ENCODE measurements at regions not wholly inside any gene's neighbourhood (a gene's known extent, or its start where the extent isn't known, plus 50 kb on each side); places are given as distances from the start of the nearest gene placed in this dataset.

DNA sequence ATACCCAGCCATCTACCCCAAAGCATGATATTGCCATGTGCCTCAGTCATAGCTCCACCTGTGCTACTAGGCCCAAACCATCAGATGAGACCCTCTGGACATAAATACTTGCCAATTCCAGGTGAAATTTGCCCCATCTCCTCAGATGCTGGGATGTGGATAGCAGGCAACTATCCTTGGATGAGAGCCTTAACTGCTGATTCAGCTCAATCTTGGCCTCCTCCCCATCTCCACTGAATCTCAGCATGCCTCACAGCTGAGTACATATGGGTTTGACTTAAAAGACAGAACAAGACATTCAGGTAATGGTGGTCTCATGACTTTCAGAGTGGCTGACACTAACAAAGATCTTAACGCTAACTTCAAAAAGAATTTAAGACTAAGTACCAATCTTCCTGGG lies 50.8 kb upstream of the KLHL13 start:
- no peak for DNase-seq

DNA sequence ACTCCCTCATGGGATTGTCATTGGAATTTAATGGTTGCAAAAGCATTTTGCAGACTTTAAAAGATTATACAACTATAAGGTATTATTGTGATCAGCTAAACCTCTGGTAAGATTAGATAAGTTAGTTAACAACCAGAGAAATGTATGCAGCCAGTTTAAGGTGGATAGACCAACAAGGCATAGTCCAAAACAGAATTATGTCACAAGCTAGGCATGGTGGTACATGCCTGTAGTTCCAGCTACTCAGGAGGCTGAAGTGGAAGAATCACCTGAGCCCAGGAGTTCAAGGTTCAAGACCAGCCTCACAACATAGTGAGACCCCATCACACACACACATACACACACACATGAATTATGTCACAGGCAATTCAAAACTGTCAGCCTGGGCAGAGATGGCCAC lies 54.7 kb upstream of the KLHL13 start:
- DNase-seq: no peak

DNA sequence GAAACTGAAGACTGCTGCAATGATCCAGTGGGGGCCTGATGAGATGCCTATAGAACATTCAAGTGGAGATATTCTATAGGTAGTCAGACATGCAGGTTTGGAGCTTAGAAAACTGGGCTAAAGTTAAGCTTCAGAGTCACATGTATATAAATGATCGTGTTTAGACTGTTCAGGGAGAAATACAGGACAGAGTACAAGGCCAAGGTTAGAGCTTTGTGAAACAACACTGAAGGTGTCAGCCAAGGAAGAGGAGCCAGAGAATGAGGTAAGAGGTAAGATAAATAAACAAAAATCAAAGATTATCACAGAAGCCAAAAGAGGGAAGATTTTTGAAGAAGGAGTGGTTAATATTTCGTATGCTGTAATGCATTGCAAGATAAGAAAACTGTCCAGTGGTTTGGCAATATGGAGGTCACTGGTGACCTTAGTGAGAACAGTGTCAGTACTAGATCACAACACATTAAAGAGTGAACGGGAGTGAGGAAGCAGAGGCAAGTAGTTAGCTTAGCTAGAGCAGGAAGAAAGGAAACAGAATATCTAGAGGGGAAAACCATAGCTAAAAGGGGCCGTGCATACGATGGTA lies 58.0 kb upstream of the KLHL13 start:
- no peak for DNase-seq

DNA sequence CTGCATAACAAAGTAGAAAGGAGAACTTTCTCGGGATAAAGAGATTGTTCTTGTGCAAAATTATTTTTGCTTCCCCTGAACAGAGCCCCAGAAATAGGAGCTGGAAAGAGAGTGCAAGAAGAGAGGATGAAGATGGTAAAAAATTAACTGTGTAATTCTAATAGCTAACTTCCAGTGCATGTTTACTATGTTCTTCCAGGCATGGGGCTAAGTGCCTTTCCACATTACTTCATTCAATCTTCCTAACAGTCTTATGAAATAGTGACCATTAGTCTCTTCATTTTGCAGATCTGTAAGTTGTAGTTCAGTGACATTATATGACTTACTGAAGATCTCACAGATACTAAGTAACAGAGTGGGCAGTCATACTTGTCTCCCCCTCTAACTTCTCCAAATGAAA lies 61.1 kb upstream of the KLHL13 start:
- DNase-seq: no peak

DNA sequence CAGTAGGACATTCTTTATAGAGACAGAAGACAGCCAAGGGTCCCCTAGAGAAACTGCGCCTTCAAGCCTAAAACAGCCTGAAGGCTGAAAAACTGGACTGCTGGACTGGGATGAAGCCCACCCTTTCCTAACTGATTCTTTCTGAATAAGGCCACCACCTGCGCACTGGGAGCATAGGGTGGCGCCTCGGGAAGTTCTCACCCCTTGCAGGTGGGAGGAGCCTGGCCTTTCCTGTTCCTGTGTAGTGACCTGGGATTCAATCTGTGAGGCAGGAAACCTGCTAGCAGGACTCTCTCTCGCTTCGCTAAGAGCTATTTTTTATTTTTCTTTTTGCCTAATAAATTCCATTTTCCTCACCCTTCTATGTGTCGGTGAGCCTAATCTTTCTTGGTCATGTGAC lies 61.8 kb upstream of the KLHL13 start:
- no peak for DNase-seq

DNA sequence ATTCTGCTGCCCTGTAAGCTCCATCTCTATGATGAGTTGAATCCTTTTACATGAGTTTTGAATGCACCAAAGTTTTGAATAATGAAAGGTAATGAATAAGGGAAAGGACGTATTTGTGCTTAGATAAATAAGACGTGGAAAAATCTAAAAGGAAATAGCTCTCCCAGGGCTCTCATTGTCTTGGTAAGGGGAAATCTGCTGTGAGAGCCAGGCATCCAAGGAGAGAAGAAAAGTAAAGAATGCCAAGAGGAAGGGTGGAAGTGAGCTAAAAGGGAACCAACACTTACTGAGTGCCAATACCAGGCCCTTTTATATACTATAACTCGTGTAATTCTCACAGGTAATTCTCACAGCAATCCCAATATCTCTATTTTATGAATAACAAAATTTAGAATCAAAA lies 62.6 kb upstream of the KLHL13 start:
- no peak for DNase-seq

DNA sequence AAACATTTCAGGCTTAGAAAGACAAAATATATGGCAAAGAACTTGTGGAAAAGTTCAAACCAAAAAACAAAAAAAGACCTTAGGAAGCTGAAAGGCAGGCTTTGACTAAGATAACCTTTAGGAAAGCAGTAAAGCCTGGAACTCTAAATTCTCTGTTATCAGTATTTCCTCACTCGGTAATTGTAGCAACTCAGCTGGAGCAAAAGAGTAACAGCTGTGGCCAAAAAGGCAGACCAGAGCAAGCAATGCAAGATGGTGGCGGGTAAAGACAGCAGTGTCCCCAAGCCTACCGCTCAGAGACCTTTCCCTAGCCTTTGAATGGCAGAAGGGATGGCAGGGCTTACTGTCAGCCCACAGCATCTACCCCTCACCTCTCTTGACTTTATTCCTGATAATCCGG lies 63.1 kb upstream of the KLHL13 start:
- DNase-seq: no peak

DNA sequence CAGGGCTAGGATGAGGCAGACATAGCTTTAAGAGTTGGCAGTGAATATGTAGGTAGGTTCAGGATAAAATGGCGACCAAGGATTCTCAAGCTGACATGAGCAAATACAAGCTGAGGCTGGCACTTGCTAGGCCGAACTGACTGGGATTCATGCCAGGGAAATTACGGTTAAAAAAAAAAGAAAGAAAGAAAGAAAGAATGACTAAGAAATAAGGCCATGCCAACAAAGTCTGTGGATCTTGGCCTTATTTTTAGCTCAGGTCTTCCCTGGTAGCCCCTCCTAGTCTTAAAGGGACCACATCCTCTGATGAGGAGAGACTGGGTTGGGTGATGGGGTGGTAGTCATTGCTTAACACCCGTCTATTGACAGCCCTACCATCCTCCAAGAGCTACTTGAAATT lies 64.4 kb upstream of the KLHL13 start:
- peak; percentile 0 for DNase-seq

DNA sequence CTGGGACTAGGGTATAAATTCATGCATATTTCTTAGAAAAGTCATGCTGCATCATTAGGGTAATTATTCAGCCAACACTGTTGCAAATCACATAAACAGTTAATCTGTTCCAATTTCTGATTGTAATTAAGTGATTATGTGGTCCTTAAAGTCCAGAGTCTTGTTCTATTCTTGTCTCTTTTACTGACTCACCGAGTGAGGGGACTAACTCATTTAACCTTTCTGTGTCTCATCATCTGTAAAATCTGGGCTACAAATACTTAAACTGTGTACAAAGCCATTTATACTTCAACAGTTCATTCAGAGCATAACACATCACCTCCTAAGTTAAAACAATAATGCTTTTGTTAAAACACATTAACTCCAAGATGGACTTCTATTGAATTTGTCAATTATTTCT lies 65.4 kb upstream of the KLHL13 start:
- DNase-seq: no peak

DNA sequence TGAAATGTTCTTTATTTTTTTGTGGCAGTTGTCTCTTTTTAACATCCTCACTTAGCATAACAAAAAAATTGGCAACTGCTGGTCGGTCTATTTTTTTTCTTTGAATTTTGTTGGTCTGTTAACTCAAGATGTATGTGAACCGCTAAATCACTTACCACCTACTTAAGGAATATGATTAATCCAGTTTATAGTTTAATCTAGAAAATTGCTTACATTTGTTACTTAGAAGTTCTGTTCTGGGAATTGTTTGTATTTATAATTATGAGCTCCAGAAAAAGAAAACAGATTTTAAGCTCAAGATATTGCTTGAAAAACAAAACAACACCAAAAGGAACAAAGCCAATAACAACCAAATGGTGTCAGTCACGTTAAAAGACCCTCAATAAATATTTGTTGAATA lies 66.1 kb upstream of the KLHL13 start:
- no peak for DNase-seq

DNA sequence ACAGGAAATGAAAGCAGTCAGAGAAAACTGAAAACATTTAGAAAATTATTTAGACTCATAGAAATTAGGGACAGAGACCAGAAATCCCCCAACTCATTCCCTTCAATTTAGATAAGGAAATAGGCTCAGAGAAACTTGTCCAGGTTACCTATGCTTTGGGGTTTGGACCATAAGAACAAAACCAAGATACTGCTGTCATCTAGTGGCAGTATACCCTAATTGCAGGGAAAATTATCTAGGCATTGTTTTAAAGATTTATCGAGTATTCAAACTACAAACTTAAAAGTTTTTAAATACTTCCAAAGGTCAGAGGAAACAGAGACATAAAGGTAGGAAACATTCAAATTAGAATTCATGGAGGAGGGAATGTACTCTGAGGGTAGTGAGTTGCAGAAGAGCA lies 67.0 kb upstream of the KLHL13 start:
- no peak for DNase-seq

DNA sequence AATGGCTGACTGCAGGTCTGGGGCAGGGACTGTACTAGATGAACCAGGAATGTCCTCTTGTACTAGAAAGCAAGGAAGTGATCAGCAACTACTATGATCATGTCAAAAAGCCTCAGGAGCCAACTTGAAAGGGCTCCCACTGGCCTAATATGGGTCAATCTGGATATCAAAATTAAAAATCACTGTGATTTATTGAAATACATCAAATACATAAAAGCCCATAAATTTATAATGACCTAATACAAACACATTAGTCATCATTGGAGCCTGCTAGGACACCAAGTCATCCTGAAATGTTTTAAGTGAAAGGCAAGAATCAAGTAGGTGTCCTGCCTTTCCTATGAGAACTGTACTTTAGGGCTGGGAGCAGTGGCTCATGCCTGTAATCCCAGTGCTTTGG lies 70.5 kb upstream of the KLHL13 start:
- no peak for DNase-seq

DNA sequence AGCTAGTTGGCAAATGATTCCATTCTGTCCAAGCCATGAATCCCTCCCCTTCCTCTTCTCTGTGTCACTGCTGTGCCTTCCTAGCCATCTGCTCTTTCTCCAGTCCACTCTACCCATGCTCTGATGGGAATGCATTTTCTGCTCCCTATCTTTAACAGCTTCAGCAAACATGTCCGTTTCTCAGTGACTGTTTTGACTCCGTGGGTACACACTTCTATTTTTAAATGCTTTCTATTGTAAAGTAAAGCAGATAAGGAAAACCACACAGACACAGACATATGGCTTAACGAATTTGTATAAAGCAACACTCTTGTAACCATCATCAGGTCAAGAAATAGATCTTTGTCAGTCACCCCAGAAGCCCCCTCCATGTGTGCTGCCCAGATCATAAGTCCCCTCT lies 72.4 kb upstream of the KLHL13 start:
- DNase-seq: no peak

DNA sequence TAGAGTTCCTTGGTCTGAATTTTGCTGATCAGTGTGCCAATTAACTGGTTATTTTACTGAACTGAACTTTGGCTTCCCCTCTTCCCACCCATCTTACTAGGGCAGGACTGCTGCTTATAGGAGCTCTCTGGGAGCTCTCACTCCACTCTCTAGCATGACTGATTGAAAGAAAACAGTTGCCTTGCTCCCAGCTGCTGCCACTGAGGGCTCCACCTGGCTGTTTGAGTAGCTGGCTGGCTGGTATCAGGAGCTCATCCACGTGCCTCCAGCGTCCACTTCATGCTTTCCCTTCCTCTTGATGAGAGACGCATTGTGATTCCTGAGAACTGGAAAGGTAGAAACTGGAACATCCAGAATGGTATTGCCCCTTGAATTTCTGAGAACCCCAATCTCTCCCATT lies 73.0 kb upstream of the KLHL13 start:
- DNase-seq: no peak

DNA sequence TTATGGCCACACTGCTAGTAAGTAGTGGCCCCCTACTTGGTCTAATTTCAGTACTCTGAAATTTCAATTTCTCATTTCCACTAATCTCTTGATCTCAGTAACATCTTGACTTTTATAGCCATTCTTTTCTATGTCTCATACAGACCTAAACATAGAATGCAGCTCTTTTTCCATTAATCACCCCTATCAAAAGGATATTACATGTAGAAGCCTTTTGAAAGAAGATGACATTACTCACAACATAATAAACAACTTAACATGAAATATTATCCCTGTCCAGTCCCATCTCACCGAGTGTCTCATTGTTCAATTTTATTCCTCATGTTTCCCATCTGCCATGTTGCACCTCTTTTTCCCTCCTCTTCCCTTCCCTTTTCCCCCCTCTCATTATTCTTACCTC lies 81.1 kb upstream of the KLHL13 start:
- DNase-seq: no peak

DNA sequence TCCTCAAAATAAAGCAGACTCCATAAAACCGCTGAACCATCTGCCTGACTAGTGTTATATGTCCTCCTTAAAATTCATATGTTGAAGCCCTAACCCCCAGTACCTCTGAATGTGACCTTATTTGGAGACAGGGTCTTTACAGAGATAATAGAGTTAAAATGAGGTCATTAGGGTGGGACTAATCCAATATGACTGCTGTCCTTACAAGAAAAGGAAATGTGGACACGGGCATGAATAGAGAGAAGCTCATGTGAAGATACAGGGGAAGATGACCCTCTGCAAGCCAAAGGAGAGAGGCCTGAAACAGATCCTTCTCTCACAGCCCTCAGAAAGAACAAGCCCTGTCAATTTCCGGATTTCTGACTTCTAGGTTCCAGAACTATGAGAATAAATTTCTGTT lies 82.0 kb upstream of the KLHL13 start:
- no peak for DNase-seq

DNA sequence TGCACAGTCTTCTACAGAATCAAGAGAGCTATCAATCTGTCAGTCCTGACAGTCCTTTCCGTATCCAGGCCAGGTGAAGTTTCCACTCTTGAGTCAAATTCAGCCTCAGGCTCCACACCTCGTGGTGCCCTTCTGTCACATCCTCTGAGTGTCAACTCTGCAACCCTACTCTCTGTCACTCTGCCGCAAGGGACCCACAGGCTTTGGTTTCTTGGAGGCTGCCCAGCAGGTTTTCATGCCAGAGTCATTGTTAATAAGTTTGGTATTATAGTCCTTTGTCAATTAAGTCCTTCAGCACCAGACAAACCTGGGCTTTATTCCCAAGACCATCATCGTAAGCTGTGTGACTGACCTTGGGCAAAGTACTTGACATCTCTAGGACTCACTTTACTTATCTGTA lies 83.4 kb upstream of the KLHL13 start:
- DNase-seq: no peak

DNA sequence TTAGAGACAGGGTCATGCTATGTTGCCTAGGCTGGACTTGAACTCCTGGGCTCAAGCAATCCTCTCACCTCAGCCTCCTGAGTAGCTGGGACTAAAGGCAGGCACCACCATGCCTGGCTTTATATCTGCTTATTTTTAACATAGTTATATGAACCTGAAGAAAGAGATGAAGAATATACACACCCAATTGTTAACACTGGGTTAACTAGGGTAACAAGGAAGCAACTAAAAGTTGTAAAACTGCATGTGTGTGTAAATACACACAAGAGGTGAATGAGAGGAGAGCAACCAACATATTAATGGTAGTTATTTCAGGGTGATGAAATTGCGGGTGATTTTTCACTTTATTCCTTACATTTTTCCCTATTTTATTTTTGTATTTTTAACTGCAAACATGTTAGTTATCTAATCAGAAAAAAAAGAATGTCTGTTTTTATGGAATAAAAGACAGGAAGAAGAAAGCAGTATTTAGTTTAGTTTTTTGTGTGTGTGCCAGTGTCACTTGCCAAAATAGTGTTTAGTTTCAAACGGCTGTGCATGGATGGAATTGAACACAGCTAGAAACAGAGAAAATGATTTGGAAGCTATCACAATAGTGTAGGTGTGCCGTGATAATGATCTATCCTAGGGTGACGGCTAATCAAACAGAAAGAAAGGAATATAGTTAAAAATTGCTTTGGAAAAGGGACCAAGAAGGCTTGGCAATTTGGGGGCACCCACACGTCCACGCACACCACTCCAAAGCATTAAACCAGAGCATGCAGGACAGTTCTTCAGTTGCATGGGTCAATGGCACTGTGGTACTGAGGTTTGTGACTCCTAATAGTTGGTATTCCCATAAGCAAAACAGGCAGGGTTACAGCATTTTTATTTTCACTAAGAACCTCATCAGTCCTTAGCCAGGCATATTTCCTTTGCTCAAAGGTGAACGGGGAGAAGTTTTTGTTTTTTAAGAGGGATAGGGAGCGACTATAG lies 89.1 kb upstream of the KLHL13 start:
- DNase-seq: no peak

DNA sequence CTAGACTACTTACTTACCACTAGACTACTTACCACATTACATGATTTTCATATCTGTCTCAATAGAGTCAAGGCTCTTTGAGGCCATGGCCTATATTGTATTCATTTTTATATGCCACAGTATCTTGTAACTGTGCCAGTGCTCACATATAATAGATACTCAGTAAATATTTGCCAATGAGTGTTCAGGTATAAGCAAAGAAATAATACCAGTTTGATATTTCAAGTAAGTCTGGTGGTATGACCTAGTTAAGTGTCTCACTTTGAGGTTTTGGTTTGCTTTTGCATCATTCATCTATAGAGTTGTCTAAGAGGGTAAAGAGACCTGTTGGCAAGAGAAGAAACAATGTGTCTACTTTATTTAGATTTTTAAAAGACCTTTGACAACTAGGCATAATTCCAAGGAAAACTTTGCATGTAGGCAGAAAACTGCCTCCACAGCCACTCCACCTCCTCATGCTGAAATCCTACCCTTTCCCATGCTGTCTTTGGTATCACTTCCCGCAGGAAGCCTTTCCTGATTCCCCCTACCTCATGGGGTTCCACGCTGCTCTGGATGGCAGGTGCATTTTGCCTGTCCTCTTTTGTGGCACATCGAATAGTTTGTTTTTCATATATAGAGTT lies 91.3 kb upstream of the KLHL13 start:
- DNase-seq: no peak

DNA sequence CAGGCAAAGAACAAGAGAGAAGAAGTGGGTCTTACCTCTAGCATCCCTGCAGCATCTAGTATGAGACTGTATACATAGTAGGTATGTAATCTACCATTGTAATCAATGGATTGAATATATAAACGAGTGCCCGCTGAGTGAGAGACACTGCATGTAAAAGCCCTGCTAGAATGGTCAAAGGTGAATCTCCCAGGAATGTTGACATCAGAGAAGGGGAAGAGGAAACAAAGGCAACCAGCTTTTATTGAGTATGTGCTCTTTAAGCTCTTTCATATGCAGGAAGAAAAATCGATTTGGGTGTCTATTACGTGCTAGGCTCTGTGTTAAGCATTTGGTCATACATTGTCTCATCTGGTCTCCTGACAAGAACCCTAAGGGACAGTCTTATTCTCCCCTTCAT lies 91.9 kb upstream of the KLHL13 start:
- DNase-seq: no peak

DNA sequence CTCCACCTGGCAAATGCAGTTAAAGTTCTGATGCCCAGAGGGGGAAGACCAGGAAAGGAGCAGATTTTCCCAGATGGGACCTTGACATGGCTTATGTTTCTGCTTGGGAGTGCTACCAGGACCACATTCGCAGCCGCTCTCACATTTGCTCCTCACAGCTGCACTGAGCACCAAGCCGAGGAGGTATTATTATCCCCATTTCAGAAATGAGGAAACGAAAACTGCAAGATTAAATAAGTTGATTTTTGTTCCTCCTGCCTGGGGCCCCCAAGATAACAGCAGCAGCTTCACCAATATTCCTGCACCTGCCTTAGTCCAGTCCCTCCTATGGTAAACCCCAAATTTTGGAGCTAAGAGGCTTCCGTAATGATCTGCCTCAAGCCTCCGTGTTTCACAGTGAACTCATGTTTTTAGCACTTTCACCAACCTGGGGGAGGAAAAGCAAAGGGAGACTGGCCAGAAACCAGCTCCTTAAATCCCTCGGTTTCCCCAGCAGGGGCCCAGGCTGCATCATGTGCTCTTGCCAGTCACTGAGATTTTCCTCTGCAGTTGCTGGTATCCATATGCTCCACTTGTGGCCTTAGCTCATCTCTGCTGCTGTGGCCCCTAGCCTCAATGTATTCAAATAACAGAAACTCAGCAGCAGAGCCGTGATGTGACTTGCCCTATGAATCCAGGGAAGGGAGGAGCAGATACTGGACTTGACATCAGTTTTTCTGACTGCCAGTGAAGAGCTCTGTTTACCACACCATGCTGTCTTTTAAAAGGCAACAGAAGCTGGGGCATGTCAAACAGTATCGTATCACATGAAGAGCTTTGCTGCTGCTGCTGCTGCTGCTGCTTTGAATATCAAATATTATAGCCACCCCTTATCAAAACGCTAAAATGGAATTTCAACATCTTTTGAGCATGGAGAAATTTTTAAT lies 95.5 kb upstream of the KLHL13 start:
- no peak for DNase-seq

DNA sequence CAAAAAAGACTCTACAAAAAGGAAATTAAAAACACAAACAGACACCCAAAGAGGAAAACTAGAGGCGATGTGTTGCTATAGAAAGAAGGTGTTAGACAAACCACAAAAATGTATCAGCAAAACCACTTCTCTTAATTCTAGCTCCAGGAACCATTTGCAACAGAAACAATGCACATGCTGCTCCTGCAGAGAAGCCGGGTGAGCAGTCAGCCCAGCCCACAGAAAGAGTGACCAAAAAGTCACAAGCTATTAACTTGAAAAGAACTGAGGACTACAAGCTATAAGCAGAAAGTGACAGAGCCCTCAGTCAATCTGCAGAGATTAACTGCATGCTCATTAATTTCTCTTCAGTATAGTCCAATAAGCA lies 96.2 kb upstream of the KLHL13 start:
- DNase-seq: no peak

DNA sequence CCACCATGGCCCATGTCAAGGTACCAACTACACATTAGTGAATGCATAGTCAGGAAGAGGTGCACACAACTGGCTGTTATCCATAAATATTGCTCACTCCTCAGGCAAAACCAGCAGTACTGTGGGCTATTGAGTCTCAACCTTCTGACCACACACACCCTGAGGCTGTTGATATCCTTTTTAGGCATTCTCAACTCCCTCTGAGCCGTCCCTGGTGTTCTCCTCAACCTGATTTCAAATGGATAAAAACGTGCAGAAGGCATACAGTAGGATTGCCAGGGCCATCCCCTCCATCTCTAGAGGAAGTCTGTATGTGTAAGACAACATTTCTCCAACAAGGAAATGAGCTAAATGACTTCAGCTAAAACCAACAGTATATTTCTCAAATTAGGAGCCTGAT lies 98.7 kb upstream of the KLHL13 start:
- no peak for DNase-seq

Measured in fibroblast of skin of scalp (primary cell).